ENCODE measurements at regions not wholly inside any gene's neighbourhood (a gene's known extent, or its start where the extent isn't known, plus 50 kb on each side); places are given as distances from the start of the nearest gene placed in this dataset.

GRCh38 chr15:35320158-35320780 lies 225.7 kb downstream of the DPH6 start:
- Histone ChIP-seq H3K36me3 (ENCODE audit: insufficient read depth, low read length) (no peaks in the 10 kb centered on the region), H3K9ac (ENCODE audit: low read length) (no peak overlapping the region), H3K4me3 (ENCODE audit: low read depth, low read length, poor library complexity, severe bottlenecking) (no peak overlapping the region), H3F3A (ENCODE audit: insufficient read depth, low read length) (no peaks in the 10 kb centered on the region), H4K20me1 (ENCODE audit: insufficient read depth, low read length) (no peaks in the 10 kb centered on the region), H3K4me2 (ENCODE audit: low read length) (no peak overlapping the region), H3K27me3 (ENCODE audit: insufficient read depth, low read length) (no peaks in the 10 kb centered on the region), H3K4me1 (ENCODE audit: insufficient read depth, low read length, severe bottlenecking) (no peaks in the 10 kb centered on the region), H3K9me2 (ENCODE audit: low read depth, low read length) (no peaks in the 10 kb centered on the region), H3K9me3 (ENCODE audit: low read length) (no peaks in the 10 kb centered on the region), H3K79me2 (ENCODE audit: insufficient read depth, low read length) (no peaks in the 10 kb centered on the region), H3K27ac (ENCODE audit: low read depth, low read length, poor library complexity, severe bottlenecking) (no peak overlapping the region), H2AFZ (ENCODE audit: low read length) (no peak overlapping the region)
- TF ChIP-seq EZH2 (IDR thresholded peaks at IDR 0.05; ENCODE audit: borderline replicate concordance, low read length), result no peak
- no peak for TF ChIP-seq CTCF (IDR thresholded peaks at IDR 0.05; ENCODE audit: low read length)

DNA sequence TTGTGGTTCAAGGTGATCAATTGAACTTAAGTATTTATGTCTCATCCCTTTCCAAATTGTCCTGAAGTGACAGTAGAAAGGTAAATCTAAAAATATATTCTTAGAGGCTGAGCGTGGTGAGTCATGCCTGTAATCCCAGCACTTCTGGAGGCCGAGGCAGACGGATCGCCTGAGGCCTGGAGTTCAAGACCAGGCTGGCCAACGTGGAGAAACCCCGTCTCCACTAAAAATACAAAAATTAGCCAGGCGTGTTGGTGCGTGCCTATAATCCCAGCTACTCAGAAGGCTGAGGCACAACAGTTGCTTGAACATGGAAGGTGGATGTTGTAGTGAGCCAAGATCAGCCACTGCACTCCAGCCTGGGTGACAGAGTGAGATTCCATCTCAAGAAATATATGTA lies 226.6 kb downstream of the DPH6 start:
- Histone ChIP-seq H2AFZ (ENCODE audit: low read length) (no peak overlapping the region), H3K4me1 (ENCODE audit: insufficient read depth, low read length, severe bottlenecking) (no peaks in the 10 kb centered on the region), H4K20me1 (ENCODE audit: insufficient read depth, low read length) (no peaks in the 10 kb centered on the region), H3F3A (ENCODE audit: insufficient read depth, low read length) (no peaks in the 10 kb centered on the region), H3K27ac (ENCODE audit: low read depth, low read length, poor library complexity, severe bottlenecking) (no peak overlapping the region), H3K79me2 (ENCODE audit: insufficient read depth, low read length) (no peaks in the 10 kb centered on the region), H3K9me3 (ENCODE audit: low read length) (no peaks in the 10 kb centered on the region), H3K27me3 (ENCODE audit: insufficient read depth, low read length) (no peaks in the 10 kb centered on the region), H3K4me3 (ENCODE audit: low read depth, low read length, poor library complexity, severe bottlenecking) (no peak overlapping the region), H3K9ac (ENCODE audit: low read length) (no peak overlapping the region), H3K4me2 (ENCODE audit: low read length) (no peak overlapping the region), H3K36me3 (ENCODE audit: insufficient read depth, low read length) (no peaks in the 10 kb centered on the region), H3K9me2 (ENCODE audit: low read depth, low read length) (no peaks in the 10 kb centered on the region)
- no peak for TF ChIP-seq EZH2 (IDR thresholded peaks at IDR 0.05; ENCODE audit: borderline replicate concordance, low read length)

DNA sequence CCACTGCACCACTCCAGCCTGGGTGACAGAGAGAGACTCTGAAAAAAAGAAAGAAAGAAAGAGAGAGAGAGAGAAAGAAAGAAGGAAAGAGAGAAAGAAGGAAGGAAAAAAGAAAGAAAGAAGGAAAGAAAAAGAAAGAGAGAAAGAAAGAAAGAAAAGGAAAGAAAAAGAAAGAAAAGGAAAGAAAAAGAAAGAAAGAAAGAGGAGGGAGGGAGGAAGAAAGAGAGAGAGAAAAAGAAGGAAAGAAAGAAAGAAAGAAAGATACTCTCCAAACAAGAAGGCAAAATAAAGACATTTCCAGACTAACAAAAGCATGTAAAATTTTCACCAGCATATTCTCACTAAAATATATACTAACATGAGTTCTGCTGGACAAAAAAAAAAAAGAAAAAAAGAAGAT lies 228.7 kb downstream of the DPH6 start:
- Histone ChIP-seq H2AFZ (ENCODE audit: low read length) (no peak overlapping the region), H3K9ac (ENCODE audit: low read length) (no peak overlapping the region), H3F3A (ENCODE audit: insufficient read depth, low read length) (no peaks in the 10 kb centered on the region), H3K36me3 (ENCODE audit: insufficient read depth, low read length) (no peaks in the 10 kb centered on the region), H3K4me2 (ENCODE audit: low read length) (no peak overlapping the region), H3K27ac (ENCODE audit: low read depth, low read length, poor library complexity, severe bottlenecking) (no peak overlapping the region), H3K79me2 (ENCODE audit: insufficient read depth, low read length) (no peaks in the 10 kb centered on the region), H3K9me3 (ENCODE audit: low read length) (no peaks in the 10 kb centered on the region), H3K27me3 (ENCODE audit: insufficient read depth, low read length) (no peaks in the 10 kb centered on the region), H3K4me3 (ENCODE audit: low read depth, low read length, poor library complexity, severe bottlenecking) (no peak overlapping the region), H3K9me2 (ENCODE audit: low read depth, low read length) (no peaks in the 10 kb centered on the region), H3K4me1 (ENCODE audit: insufficient read depth, low read length, severe bottlenecking) (no peaks in the 10 kb centered on the region), H4K20me1 (ENCODE audit: insufficient read depth, low read length) (no peaks in the 10 kb centered on the region)
- TF ChIP-seq EZH2 (IDR thresholded peaks at IDR 0.05; ENCODE audit: borderline replicate concordance, low read length) (no peak), CTCF (IDR thresholded peaks at IDR 0.05; ENCODE audit: low read length) (no peak)

DNA sequence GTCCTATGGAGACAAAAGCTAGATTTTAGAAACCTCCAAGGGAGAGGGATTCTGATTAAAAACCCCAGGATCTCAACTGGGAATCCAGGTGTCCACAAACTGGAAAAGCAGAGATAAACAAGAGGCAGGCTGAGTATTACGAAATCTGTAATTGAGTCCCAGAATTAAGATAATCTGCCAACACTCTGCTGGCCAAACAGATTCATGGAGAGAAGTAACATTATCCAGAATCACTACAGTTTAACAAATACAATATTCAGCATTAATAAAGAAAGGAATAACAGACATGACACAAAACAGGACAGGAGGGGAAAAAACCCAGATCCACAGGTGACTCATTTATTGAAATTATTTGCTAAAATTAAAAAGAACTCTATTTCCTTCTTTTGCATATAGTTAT lies 227.2 kb upstream of the NANOGP8 start:
- Histone ChIP-seq H3K27ac (ENCODE audit: low read depth, low read length, poor library complexity, severe bottlenecking) (no peak overlapping the region), H3K9me2 (ENCODE audit: low read depth, low read length) (no peaks in the 10 kb centered on the region), H3K36me3 (ENCODE audit: insufficient read depth, low read length) (no peaks in the 10 kb centered on the region), H3F3A (ENCODE audit: insufficient read depth, low read length) (no peaks in the 10 kb centered on the region), H3K79me2 (ENCODE audit: insufficient read depth, low read length) (no peaks in the 10 kb centered on the region), H3K9ac (ENCODE audit: low read length) (no peak overlapping the region), H3K27me3 (ENCODE audit: insufficient read depth, low read length) (no peaks in the 10 kb centered on the region), H3K4me3 (ENCODE audit: low read depth, low read length, poor library complexity, severe bottlenecking) (no peak overlapping the region), H3K4me1 (ENCODE audit: insufficient read depth, low read length, severe bottlenecking) (no peaks in the 10 kb centered on the region), H3K4me2 (ENCODE audit: low read length) (no peak overlapping the region), H4K20me1 (ENCODE audit: insufficient read depth, low read length) (no peaks in the 10 kb centered on the region), H2AFZ (ENCODE audit: low read length) (no peak overlapping the region), H3K9me3 (ENCODE audit: low read length) (no peaks in the 10 kb centered on the region)
- no peak for TF ChIP-seq CTCF (IDR thresholded peaks at IDR 0.05; ENCODE audit: low read length)
- TF ChIP-seq EZH2 (IDR thresholded peaks at IDR 0.05; ENCODE audit: borderline replicate concordance, low read length), result no peak

Data from OCI-LY1 (cell line).